ENCODE measurements at regions not wholly inside any gene's neighbourhood (a gene's known extent, or its start where the extent isn't known, plus 50 kb on each side); places are given as distances from the start of the nearest gene placed in this dataset.

DNA sequence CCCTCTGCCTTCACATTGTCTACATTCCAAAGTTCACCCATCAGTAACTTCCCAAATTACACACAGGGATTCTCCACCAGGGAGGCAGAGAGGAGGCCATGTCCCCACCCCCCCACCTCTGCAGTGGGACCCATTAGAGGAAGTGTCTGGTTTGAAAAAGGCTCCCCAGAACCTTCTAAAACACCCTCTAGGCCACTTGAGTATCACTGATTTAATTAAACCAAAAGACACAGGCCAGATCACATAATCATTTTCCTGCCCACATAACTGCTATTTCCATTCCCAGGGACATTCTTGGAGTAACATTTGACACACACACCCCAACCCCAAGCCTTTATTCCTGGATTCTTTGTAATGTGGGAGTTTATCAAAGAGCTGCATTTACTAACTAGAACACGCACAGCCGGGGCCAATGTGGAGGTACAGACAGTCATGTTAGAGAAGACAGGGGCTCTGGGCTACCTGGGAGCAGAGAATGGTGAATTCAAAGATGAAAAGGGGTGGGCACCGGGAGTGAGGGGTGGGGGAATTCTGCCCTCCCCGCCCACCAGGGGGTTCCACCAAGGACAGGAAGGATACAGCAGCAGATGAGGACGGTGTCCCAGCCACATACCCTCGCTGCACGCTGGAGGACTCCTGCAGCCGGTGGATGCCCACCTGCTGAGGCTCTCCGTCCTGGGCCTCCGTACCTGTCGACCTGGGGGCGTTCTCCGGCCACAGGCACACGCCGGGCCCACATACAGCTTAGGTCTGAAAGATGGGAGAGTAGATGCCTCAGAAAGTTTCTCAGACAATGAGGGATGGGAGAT lies 201.4 kb upstream of the CTNNB1 start:
- DNase-seq: no peak

DNA sequence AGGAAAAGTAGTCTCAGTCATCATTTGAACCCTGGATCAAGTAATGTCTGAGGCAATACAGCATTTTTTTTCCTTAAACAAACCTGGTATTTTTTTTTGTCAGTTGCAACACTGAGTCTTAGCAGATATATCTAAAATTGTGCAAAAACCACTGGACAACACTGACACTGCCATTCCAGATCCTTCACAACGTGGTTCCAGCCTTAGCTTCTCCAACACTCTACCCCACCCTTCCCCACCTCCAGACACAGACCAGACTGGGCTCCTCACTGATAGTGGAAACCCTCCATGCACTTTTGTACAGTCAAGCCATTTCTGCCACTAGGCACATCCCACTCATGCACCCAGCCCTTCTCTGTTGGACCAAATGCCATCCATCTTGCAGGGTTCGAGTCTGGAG lies 199.6 kb upstream of the CTNNB1 start:
- DNase-seq: no peak

- no peak for DNase-seq
These were observed 198.8 kb upstream of the CTNNB1 start for GRCh38 chr3:41000471-41000870.

- no peak for DNase-seq
These were observed 197.7 kb upstream of the CTNNB1 start for GRCh38 chr3:41001556-41001955.

DNA sequence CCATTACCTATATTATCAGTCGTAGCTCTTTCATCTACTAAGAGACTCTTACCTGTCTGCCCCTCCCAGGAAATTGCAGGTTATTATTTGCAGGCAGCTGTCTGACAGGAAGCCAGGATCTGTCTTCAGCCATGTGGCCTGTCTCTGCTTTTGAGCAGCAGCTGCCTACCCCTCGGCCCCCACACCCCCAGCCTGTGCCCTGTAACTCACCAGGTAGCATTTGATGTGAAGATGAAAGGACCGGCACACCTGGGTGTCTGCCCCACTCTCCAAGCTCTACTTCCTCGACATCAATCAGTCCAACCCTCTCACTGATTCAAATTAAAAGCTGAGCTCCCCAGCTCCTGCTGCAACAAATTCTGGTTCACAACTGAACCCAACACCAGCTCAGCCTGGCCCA lies 197.2 kb upstream of the CTNNB1 start:
- DNase-seq: no peak

- DNase-seq: no peak
These were observed 191.9 kb upstream of the CTNNB1 start for GRCh38 chr3:41007399-41007798.

- DNase-seq: no peak
These were observed 187.5 kb upstream of the CTNNB1 start for GRCh38 chr3:41011854-41012253.

DNA sequence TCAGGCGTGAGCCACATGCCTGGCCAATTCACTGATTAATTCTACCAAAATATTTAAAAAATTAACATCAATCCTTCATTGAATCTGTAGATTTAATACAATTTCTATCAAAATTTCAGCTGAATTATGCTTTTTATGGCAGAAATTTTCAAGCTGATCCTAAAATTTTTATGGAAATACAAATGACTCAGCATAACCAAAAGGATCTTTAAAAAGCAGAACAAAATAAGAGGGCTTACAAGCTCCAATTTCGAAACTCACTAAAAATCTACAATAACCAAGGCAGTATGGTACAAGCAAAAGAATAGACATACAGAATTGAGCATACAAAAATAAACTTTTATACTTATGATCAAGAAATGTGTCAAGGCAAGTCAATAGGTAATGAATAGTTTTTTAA lies 180.4 kb upstream of the CTNNB1 start:
- no peak for DNase-seq

GRCh38 chr3:41024031-41024836 lies 175.1 kb upstream of the CTNNB1 start:
- no peak for DNase-seq

- DNase-seq: no peak
These were observed 172.7 kb upstream of the CTNNB1 start for GRCh38 chr3:41026394-41027177.

- no peak for DNase-seq
These were observed 169.9 kb upstream of the CTNNB1 start for GRCh38 chr3:41029356-41029755.

DNA sequence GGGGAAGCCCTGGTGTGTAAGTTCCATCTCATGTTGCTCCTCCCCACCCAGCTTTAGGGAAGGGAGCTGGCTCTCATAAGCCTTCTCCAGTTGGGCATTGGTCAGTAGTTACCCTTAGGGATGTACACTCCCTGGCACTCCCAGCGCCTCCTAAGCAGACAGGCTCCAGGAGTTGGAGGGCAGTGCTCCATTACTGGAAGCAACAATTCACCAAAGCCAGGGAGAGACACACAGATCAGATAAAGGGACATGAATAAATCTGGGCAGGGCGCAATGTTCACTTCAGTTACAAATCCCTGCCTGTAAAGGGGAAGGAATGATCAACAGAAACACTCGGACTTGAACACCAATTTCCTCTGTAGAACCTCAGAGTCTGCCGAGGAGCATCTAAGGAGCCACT lies 169.1 kb upstream of the CTNNB1 start:
- no peak for DNase-seq

GRCh38 chr3:41031401-41031800 lies 167.9 kb upstream of the CTNNB1 start:
- no peak for DNase-seq

- no peak for DNase-seq
These were observed 165.3 kb upstream of the CTNNB1 start for GRCh38 chr3:41033956-41034519.

DNA sequence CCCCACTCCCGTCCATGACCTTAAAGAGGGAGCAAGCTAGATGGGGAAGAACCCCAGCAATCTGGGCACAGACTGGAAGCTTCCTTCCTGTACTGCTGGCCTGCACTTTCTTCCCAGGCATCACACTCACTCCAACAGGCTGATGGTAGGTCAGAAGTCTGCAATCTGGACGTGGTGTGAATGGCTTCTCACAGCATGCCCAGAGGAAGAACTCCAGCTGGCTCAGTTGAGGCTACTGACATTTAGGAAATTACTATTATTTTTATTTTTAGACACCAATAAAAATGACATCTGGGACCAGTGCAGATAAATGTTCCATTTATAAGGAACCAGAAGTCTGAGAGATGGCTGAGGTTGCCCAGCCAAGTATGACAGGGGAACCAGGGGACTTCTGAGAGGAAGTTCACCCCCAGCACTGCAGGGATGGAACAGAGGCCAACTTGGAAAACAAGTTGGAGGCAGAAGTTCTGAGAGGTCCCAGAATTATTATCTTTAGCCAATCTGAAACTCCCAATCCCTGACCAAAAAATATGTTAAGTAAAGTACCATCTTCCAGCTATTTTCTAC lies 163.8 kb upstream of the CTNNB1 start:
- no peak for DNase-seq

DNA sequence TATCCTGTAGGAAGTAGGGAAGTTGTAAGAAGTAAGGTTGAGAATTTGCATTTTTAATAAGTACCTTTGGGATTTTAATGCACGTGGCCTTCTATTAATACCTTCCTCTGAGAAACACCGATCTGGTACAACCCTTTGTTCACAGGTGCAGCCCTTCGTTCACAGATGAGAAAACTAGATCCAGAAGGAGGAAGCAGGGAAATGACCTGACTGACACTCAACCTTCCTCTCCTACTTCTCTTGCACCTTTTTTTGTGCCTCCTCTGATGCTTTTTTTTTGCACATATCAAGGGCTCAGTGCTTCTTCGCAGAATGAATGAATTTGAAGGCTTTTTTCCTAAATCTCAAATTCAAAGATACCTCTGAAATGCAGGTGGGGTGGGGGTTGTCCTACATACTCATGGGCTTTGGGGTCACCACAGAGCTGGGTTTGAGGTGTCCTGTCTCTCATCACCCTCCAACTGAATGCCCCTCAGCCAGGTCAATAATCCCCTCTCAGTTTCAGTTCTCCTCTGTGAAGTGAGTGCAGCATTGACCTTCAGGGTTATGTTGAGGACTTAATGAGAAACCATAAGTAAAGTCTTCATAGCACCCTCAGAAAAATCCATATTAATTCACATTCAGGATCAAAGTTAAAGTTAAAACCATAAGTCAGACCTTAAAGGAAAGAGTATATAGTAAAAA lies 161.5 kb upstream of the CTNNB1 start:
- DNase-seq: no peak

DNA sequence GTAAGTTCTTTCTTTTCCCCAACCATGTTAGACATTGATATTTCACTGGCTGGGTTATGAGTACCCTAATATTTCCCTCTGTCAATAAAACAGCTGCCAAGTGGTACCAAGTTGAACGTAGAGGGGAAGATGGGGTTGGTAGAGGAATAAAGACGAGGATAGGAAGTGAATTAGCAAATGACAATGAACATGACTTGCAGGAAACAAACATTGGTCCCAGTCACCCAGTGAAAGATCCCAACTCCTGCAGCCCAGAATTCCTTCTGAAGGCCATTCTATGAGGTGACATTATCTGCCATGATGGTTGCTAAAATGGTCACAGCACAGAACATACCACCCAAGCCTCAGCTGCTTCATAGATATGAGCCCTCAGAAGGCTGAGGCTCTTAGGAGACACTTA lies 159.0 kb upstream of the CTNNB1 start:
- DNase-seq: no peak

- no peak for DNase-seq
These were observed 157.8 kb upstream of the CTNNB1 start for GRCh38 chr3:41041462-41041861.

GRCh38 chr3:41041899-41042298 lies 157.4 kb upstream of the CTNNB1 start:
- no peak for DNase-seq

GRCh38 chr3:41044523-41044922 lies 154.8 kb upstream of the CTNNB1 start:
- DNase-seq: no peak

DNA sequence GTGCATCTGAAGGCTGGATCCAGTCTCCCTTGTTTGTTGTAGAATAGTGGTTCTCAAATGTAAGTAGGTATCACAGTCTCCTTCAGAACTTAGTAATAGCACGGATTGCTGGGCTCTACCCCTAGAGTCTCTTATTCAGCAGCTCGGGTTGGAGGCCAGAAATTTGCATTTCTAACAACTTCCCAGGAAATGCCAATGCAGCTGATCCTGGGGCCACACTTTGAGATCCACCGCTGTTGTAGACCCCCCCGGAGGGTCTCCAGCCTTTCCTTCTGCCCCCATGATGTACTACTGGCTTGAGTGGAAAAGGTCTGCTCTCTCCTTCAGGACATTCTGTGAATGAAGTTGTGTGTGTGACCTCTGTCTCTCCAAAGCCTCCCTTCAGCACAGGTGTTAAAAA lies 153.8 kb upstream of the CTNNB1 start:
- no peak for DNase-seq

GRCh38 chr3:41050144-41050543 lies 149.2 kb upstream of the CTNNB1 start:
- no peak for DNase-seq

Measured in stimulated activated CD4-positive, alpha-beta T cell treated with anti-CD3 and anti-CD28 coated beads, Interleukin-4, amount 100 ng/mL, for 1 hour (primary cell).